ENCODE measurements at regions not wholly inside any gene's neighbourhood (a gene's known extent, or its start where the extent isn't known, plus 50 kb on each side); places are given as distances from the start of the nearest gene placed in this dataset.
"Not testable (repeated sequence)": the region's sequence is repeated elsewhere in the genome, so short reads cannot be mapped to it uniquely, and the experiment has no call there.

DNA sequence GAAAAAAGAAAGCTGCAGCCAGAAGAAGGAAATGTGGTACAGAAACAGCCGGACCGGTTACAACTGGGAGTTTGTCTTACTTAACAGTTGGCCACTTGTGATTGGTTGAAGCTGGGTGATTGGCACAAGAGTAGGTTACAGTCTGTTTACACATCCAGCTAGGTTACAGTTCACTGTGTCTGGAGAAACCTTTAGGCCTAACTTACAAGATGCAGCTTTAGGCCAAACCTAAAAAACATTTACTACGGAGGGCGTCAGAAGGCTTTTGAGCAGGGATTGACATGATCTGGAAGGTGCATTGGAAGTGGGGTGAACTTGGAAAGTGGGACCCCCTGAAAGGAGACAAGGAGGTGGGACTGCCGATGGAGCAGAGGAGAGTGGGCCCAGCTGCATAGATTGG lies 122.3 kb downstream of the BANF2 start:
- Histone ChIP-seq H3K9ac (ENCODE audit: extremely low read depth, insufficient read length, low read length) (no peak overlapping the region), H4K8ac (replicated peaks; ENCODE audit: insufficient read length, low read depth, low read length) (no peak overlapping the region), H3K4me2 (ENCODE audit: insufficient read depth, insufficient read length, low read length) (no peak overlapping the region), H3K18ac (ENCODE audit: insufficient read length, low read depth, low read length) (no peak overlapping the region), H2BK120ac (ENCODE audit: low read depth, low read length, poor library complexity, severe bottlenecking) (no peak overlapping the region), H3K23me2 (ENCODE audit: insufficient read length, low read depth, low read length, poor library complexity, severe bottlenecking) (no peaks in the 10 kb centered on the region), H2BK12ac (ENCODE audit: insufficient read length, low read depth, low read length) (no peak overlapping the region), H3K4me1 (ENCODE audit: insufficient read depth, low read length) (no peaks in the 10 kb centered on the region), H3K4ac (ENCODE audit: low read depth, low read length) (no peak overlapping the region), H2BK5ac (ENCODE audit: insufficient read length, low read length) (no peak overlapping the region), H2BK15ac (ENCODE audit: low read depth, low read length) (no peak overlapping the region), H2AFZ (ENCODE audit: low read length) (no peak overlapping the region), H3K14ac (ENCODE audit: insufficient read depth, low read length) (no peak overlapping the region), H4K20me1 (ENCODE audit: control insufficient read depth, insufficient read depth, insufficient read length) (no peaks in the 10 kb centered on the region), H3K56ac (ENCODE audit: insufficient read length, low read depth, low read length) (no peak overlapping the region), H3K27ac (ENCODE audit: insufficient read length, low read depth, low read length) (no peak overlapping the region), H3K27me3 (ENCODE audit: insufficient read depth, low read length) (no peaks in the 10 kb centered on the region), H3K23ac (ENCODE audit: insufficient read length, low read depth, low read length) (no peak overlapping the region), H3K9me3 (ENCODE audit: control insufficient read depth, low read depth, low read length) (no peaks in the 10 kb centered on the region), H4K5ac (ENCODE audit: insufficient read length, low read depth, low read length) (no peak overlapping the region), H3K79me2 (ENCODE audit: insufficient read depth, low read length) (no peaks in the 10 kb centered on the region), H3T11ph (ENCODE audit: low read length) (no peak overlapping the region), H3K79me1 (ENCODE audit: insufficient read depth, low read depth, low read length, poor library complexity, severe bottlenecking) (no peaks in the 10 kb centered on the region), H4K91ac (ENCODE audit: insufficient read length, low read depth, low read length) (no peak overlapping the region), H2AK5ac (ENCODE audit: insufficient read length, low read length) (no peak overlapping the region), H2BK20ac (ENCODE audit: low read depth, low read length, poor library complexity, severe bottlenecking) (no peak overlapping the region)
- peaks cover 4% of the 10 kb centered on the region in 2 experiments; a peak in 4 of 5 replicates for H3K9me3 Mint-ChIP-seq
- peaks cover 19 to 27% of the 10 kb centered on the region in 2 experiments for H3K4me1 Mint-ChIP-seq
- TF ChIP-seq, protein P1, sequence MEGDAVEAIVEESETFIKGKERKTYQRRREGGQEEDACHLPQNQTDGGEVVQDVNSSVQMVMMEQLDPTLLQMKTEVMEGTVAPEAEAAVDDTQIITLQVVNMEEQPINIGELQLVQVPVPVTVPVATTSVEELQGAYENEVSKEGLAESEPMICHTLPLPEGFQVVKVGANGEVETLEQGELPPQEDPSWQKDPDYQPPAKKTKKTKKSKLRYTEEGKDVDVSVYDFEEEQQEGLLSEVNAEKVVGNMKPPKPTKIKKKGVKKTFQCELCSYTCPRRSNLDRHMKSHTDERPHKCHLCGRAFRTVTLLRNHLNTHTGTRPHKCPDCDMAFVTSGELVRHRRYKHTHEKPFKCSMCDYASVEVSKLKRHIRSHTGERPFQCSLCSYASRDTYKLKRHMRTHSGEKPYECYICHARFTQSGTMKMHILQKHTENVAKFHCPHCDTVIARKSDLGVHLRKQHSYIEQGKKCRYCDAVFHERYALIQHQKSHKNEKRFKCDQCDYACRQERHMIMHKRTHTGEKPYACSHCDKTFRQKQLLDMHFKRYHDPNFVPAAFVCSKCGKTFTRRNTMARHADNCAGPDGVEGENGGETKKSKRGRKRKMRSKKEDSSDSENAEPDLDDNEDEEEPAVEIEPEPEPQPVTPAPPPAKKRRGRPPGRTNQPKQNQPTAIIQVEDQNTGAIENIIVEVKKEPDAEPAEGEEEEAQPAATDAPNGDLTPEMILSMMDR (conservative IDR thresholded peaks at IDR 0.05), result no peak
- H3K27me3 Mint-ChIP-seq (ENCODE audit: low read depth), result no peaks in the 10 kb centered on the region; the same call in none of the 2 replicates
- WGBS (ENCODE audit: extremely low coverage, insufficient read length, low lambda C conversion rate), result no CpG with 5 or more reads among the region's 5 CpGs
- DNase-seq, result no peak
- H3K27ac Mint-ChIP-seq, result no peak overlapping the region; a peak in 1 of 7 replicates
- H3K36me3 Mint-ChIP-seq (ENCODE audit: insufficient read depth in 1 of 3, low read depth in 3 of 3), result peaks cover 0 to 4% (median 0%) of the 10 kb centered on the region in 3 experiments; a peak in 2 of 7 replicates
- H3K4me3 Mint-ChIP-seq, result no peak overlapping the region

DNA sequence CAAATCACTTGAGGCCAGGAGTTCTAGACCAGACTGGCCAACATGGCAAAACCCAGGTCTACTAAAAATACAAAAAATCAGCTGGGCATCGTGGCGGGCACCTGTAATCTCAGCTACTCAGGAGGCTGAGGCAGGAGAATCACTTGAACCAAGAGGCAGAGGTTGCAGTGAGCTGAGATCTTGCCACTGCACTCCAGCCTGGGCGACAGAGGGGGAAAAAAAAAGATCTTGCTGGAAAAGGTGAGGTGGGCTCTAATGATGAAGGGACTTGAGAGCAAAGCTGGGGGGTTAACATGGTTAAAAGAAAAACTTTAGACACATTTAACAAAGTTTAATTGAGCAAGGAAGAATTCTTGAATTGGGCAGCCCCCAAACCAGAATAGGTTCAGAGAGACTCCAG lies 121.8 kb downstream of the BANF2 start:
- H2BK5ac ChIP-seq (ENCODE audit: insufficient read length, low read length); H4K91ac ChIP-seq (ENCODE audit: insufficient read length, low read depth, low read length); H3K36me3 Mint-ChIP-seq (ENCODE audit: insufficient read depth in 1 of 3, low read depth in 3 of 3); H3K9me3 ChIP-seq (ENCODE audit: control insufficient read depth, low read depth, low read length); H3K18ac ChIP-seq (ENCODE audit: insufficient read length, low read depth, low read length); H3T11ph ChIP-seq (ENCODE audit: low read length); H2BK20ac ChIP-seq (ENCODE audit: low read depth, low read length, poor library complexity, severe bottlenecking); H2AFZ ChIP-seq (ENCODE audit: low read length); H3K23ac ChIP-seq (ENCODE audit: insufficient read length, low read depth, low read length); H3K4me1 ChIP-seq (ENCODE audit: insufficient read depth, low read length); H3K9me3 Mint-ChIP-seq; DNase-seq; H3K9ac ChIP-seq (ENCODE audit: extremely low read depth, insufficient read length, low read length); H4K5ac ChIP-seq (ENCODE audit: insufficient read length, low read depth, low read length); H3K27ac Mint-ChIP-seq; H3K27me3 Mint-ChIP-seq (ENCODE audit: low read depth); H3K4me3 Mint-ChIP-seq; H3K79me2 ChIP-seq (ENCODE audit: insufficient read depth, low read length); H4K20me1 ChIP-seq (ENCODE audit: control insufficient read depth, insufficient read depth, insufficient read length); H3K79me1 ChIP-seq (ENCODE audit: insufficient read depth, low read depth, low read length, poor library complexity, severe bottlenecking); H3K4ac ChIP-seq (ENCODE audit: low read depth, low read length); H3K56ac ChIP-seq (ENCODE audit: insufficient read length, low read depth, low read length); H3K14ac ChIP-seq (ENCODE audit: insufficient read depth, low read length); H4K8ac ChIP-seq (replicated peaks; ENCODE audit: insufficient read length, low read depth, low read length); H2BK120ac ChIP-seq (ENCODE audit: low read depth, low read length, poor library complexity, severe bottlenecking); H3K27ac ChIP-seq (ENCODE audit: insufficient read length, low read depth, low read length); H2AK5ac ChIP-seq (ENCODE audit: insufficient read length, low read length); H3K4me2 ChIP-seq (ENCODE audit: insufficient read depth, insufficient read length, low read length); H2BK15ac ChIP-seq (ENCODE audit: low read depth, low read length); H3K27me3 ChIP-seq (ENCODE audit: insufficient read depth, low read length); H2BK12ac ChIP-seq (ENCODE audit: insufficient read length, low read depth, low read length); H3K23me2 ChIP-seq (ENCODE audit: insufficient read length, low read depth, low read length, poor library complexity, severe bottlenecking): not testable (repeated sequence)
- WGBS (ENCODE audit: extremely low coverage, insufficient read length, low lambda C conversion rate), result no CpG with 5 or more reads among the region's 3 CpGs
- peaks cover 19 to 29% of the 10 kb centered on the region in 2 experiments for H3K4me1 Mint-ChIP-seq

Data from H9 (cell line).